SK-N-SH treated with all-trans-retinoic acid at 6 μM for 48 hours (cell line): ENCODE measurements at regions not wholly inside any gene's neighbourhood (a gene's known extent, or its start where the extent isn't known, plus 50 kb on each side); places are given as distances from the start of the nearest gene placed in this dataset.

ENCODE experiments used
- ATAC-seq: fragments of 200-7000 bp; cut with Tn5 transposase; 3 replicates; pipeline ENCODE4 v1.9.1; 2020; ENCODE audit warnings: mild to moderate bottlenecking, moderate library complexity
- ARNTL ChIP-seq: fragments of 450-650 bp; formaldehyde crosslinking; IDR thresholded peaks from 2 replicates; pipeline ENCODE4 v1.5.0; 2020; ENCODE audit warnings: low read depth, mild to moderate bottlenecking, moderate library complexity, borderline replicate concordance
- BACH2 ChIP-seq: fragments of 250-450 bp; sonication (Bioruptor Pico); IDR thresholded peaks from 2 replicates; pipeline ENCODE4 v1.9.0; 2021; ENCODE audit warnings: mild to moderate bottlenecking, borderline replicate concordance
- CSDC2 ChIP-seq: fragments of 250-450 bp; sonication (Bioruptor Pico); IDR thresholded peaks from 2 replicates; pipeline ENCODE4 v1.5.0; 2020; ENCODE audit warnings: mild to moderate bottlenecking, moderate library complexity
- ESRRG ChIP-seq: fragments of 250-450 bp; sonication (Bioruptor Pico); IDR thresholded peaks from 2 replicates; pipeline ENCODE4 v1.6.1; 2021; ENCODE audit warnings: mild to moderate bottlenecking
- GLIS3 ChIP-seq: fragments of 250-450 bp; sonication (Bioruptor Pico); IDR thresholded peaks from 2 replicates; pipeline ENCODE4 v1.5.0; 2020; ENCODE audit warnings: mild to moderate bottlenecking, moderate library complexity
- OSR1 ChIP-seq: fragments of 250-450 bp; sonication (Bioruptor Pico); IDR thresholded peaks from 2 replicates; pipeline ENCODE4 v1.8.0; 2022; ENCODE audit warnings: moderate library complexity, mild to moderate bottlenecking, inconsistent platforms
- PPARA ChIP-seq: fragments of 250-450 bp; sonication (Bioruptor Pico); IDR thresholded peaks from 2 replicates; pipeline ENCODE4 v1.5.0; 2020; ENCODE audit warnings: mild to moderate bottlenecking, borderline replicate concordance
- RARB ChIP-seq: fragments of 250-450 bp; sonication (Bioruptor Pico); IDR thresholded peaks from 2 replicates; pipeline ENCODE4 v1.8.0; 2021; ENCODE audit warnings: mild to moderate bottlenecking, moderate library complexity
- SNAI2 ChIP-seq: fragments of 250-450 bp; sonication (Bioruptor Pico); IDR thresholded peaks from 2 replicates; pipeline ENCODE4 v1.5.0; 2020; ENCODE audit warnings: mild to moderate bottlenecking, moderate library complexity
- TCF4 ChIP-seq: fragments of 250-450 bp; sonication (Bioruptor Pico); IDR thresholded peaks from 2 replicates; pipeline ENCODE4 v1.8.0; 2021; ENCODE audit warnings: mild to moderate bottlenecking, moderate library complexity, borderline replicate concordance
- TOX ChIP-seq: fragments of 250-450 bp; sonication (Bioruptor Pico); IDR thresholded peaks from 2 replicates; pipeline ENCODE4 v1.8.0; 2021; ENCODE audit warnings: mild to moderate bottlenecking, moderate library complexity, borderline replicate concordance
- ZFP3 ChIP-seq: fragments of 250-450 bp; sonication (Bioruptor Pico); IDR thresholded peaks from 2 replicates; pipeline ENCODE4 v1.5.0; 2020; ENCODE audit warnings: mild to moderate bottlenecking, moderate library complexity
- ZFP30 ChIP-seq: fragments of 450-650 bp; formaldehyde crosslinking; IDR thresholded peaks from 2 replicates; pipeline ENCODE4 v1.5.0; 2022; ENCODE audit warnings: mild to moderate bottlenecking, moderate library complexity
- ZNF565 ChIP-seq: fragments of 450-650 bp; formaldehyde crosslinking; conservative IDR thresholded peaks from 2 replicates; pipeline ENCODE4 v1.5.0; 2020; ENCODE audit warnings: low read depth, mild to moderate bottlenecking, moderate library complexity
- ZNF70 ChIP-seq: fragments of 450-650 bp; formaldehyde crosslinking; IDR thresholded peaks from 2 replicates; pipeline ENCODE4 v1.5.0; 2020; ENCODE audit warnings: mild to moderate bottlenecking, moderate library complexity
- TF ChIP-seq, protein P1 (sequence below): fragments of 250-450 bp; sonication (Bioruptor Pico); IDR thresholded peaks from 2 replicates; pipeline ENCODE4 v1.5.1; 2020; ENCODE audit warnings: low read depth, mild to moderate bottlenecking, moderate library complexity
- TF ChIP-seq, protein P2 (sequence below): fragments of 250-450 bp; sonication (Bioruptor Pico); IDR thresholded peaks from 2 replicates; pipeline ENCODE4 v1.5.0; 2020; ENCODE audit warnings: mild to moderate bottlenecking, moderate library complexity
- TF ChIP-seq, protein P3 (sequence below): fragments of 250-450 bp; sonication (Bioruptor Pico); IDR thresholded peaks from 2 replicates; pipeline ENCODE4 v1.8.0; 2021; ENCODE audit warnings: low read depth, mild to moderate bottlenecking, moderate library complexity, borderline replicate concordance
- TF ChIP-seq, protein P4 (sequence below): fragments of 250-450 bp; sonication (Bioruptor Pico); IDR thresholded peaks from 2 replicates; pipeline ENCODE4 v1.5.1; 2021; ENCODE audit warnings: mild to moderate bottlenecking, moderate library complexity
- TF ChIP-seq, protein P5 (sequence below): fragments of 250-450 bp; sonication (Bioruptor Pico); IDR thresholded peaks from 2 replicates; pipeline ENCODE4 v1.8.0; 2020; ENCODE audit warnings: mild to moderate bottlenecking, moderate library complexity, borderline replicate concordance

DNA sequence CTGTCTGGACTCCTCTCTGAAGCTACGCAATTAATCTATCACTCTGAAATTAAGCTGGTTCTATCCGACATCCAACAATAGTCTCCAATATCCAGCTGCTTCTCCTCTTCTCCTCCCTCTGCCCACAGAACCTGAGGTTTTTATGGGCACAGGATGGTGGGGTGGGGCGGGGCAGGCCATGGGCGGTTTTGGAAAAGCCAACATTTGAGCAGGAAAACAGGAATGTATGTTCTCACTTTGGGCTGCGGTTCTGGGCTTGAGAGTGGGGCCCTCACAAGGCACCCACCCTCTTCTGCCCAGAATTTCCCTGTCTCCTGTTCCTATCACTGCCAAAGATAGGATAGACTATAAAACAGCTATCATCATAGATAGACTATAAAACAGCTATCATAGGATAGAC, 1144.2 kb downstream of the EPHA7 start:
- TF ChIP-seq CSDC2 (CRISPR knock-in tag) (no peak), ZNF70 (CRISPR knock-in tag) (no peak), OSR1 (no peak)
- ATAC-seq: no peak

DNA sequence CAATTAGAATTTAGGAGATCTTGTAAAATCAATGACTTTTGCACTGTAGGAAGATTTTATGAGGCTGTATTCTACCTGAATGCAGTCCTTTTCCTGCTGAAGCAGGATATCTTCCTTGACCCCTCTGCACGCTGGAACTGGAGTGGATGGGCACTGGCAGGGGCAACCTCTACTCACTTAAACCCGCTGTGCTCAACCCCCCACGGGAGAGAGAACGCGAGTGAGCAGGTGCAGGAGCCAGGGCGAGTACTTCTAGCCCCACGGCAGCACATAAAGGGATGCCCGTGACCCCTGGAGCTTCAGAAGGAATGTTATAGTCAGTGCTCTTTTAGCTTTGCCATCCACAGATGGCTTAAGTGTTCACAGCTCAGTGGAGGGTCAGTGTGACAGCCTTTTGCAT, 1144.8 kb downstream of the EPHA7 start:
- no peak for TF ChIP-seq TCF4
- TF ChIP-seq OSR1: no peak
- TF ChIP-seq PPARA (CRISPR knock-in tag): no peak
- ATAC-seq: no peak

DNA sequence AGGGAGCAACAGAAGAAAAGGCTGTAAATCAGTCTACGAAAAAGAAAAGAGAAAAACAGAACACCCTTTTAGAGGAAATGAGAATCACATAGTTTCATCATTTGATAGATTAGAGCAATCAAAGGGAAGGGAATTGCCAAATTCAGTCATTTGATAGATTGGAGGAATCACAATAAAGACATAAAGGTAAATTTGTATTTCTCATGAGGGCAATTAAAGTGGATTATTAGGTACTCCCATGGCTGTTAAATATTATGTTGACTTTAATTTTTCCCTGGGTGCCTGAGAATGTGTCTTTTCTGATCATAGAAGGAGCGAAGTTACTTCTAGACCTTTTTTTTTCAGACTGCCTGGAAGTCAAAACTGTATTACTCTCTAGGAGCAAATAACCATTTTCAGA, 1145.7 kb downstream of the EPHA7 start:
- ATAC-seq: no peak
- TF ChIP-seq ARNTL (CRISPR knock-in tag) (no peak), CSDC2 (CRISPR knock-in tag) (no peak), ZNF70 (CRISPR knock-in tag) (no peak), RARB (CRISPR knock-in tag) (no peak), GLIS3 (CRISPR knock-in tag) (no peak), ESRRG (CRISPR knock-in tag) (no peak)
- TF ChIP-seq, protein P1, sequence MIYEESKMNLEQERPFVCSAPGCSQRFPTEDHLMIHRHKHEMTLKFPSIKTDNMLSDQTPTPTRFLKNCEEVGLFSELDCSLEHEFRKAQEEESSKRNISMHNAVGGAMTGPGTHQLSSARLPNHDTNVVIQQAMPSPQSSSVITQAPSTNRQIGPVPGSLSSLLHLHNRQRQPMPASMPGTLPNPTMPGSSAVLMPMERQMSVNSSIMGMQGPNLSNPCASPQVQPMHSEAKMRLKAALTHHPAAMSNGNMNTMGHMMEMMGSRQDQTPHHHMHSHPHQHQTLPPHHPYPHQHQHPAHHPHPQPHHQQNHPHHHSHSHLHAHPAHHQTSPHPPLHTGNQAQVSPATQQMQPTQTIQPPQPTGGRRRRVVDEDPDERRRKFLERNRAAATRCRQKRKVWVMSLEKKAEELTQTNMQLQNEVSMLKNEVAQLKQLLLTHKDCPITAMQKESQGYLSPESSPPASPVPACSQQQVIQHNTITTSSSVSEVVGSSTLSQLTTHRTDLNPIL (CRISPR knock-in tag): no peak
- TF ChIP-seq, protein P2, sequence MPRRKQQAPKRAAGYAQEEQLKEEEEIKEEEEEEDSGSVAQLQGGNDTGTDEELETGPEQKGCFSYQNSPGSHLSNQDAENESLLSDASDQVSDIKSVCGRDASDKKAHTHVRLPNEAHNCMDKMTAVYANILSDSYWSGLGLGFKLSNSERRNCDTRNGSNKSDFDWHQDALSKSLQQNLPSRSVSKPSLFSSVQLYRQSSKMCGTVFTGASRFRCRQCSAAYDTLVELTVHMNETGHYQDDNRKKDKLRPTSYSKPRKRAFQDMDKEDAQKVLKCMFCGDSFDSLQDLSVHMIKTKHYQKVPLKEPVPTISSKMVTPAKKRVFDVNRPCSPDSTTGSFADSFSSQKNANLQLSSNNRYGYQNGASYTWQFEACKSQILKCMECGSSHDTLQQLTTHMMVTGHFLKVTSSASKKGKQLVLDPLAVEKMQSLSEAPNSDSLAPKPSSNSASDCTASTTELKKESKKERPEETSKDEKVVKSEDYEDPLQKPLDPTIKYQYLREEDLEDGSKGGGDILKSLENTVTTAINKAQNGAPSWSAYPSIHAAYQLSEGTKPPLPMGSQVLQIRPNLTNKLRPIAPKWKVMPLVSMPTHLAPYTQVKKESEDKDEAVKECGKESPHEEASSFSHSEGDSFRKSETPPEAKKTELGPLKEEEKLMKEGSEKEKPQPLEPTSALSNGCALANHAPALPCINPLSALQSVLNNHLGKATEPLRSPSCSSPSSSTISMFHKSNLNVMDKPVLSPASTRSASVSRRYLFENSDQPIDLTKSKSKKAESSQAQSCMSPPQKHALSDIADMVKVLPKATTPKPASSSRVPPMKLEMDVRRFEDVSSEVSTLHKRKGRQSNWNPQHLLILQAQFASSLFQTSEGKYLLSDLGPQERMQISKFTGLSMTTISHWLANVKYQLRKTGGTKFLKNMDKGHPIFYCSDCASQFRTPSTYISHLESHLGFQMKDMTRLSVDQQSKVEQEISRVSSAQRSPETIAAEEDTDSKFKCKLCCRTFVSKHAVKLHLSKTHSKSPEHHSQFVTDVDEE (CRISPR knock-in tag): no peak

DNA sequence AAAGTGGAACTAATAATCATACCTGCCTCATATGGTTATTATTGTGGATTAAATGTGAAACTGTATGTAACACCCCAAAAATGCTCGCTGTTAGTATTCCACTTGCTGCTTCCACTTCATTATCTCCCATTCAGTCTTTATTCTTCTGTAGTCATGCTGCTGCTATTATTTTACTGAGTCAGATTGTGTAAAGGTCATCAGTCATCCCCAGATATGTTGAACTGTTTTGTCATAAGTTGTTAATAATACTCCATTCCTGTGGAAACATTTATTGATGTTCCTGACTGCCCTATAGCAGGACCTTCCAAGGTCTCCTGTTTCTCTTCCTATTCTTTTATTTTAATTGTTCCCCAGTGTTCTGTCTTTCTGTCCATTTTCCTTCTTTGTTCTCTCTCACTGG, 1148.3 kb downstream of the EPHA7 start:
- ATAC-seq: no peak
- TF ChIP-seq, protein P3, sequence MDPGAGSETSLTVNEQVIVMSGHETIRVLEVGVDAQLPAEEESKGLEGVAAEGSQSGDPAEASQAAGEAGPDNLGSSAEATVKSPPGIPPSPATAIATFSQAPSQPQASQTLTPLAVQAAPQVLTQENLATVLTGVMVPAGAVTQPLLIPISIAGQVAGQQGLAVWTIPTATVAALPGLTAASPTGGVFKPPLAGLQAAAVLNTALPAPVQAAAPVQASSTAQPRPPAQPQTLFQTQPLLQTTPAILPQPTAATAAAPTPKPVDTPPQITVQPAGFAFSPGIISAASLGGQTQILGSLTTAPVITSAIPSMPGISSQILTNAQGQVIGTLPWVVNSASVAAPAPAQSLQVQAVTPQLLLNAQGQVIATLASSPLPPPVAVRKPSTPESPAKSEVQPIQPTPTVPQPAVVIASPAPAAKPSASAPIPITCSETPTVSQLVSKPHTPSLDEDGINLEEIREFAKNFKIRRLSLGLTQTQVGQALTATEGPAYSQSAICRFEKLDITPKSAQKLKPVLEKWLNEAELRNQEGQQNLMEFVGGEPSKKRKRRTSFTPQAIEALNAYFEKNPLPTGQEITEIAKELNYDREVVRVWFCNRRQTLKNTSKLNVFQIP (CRISPR knock-in tag): no peak
- TF ChIP-seq, protein P4, sequence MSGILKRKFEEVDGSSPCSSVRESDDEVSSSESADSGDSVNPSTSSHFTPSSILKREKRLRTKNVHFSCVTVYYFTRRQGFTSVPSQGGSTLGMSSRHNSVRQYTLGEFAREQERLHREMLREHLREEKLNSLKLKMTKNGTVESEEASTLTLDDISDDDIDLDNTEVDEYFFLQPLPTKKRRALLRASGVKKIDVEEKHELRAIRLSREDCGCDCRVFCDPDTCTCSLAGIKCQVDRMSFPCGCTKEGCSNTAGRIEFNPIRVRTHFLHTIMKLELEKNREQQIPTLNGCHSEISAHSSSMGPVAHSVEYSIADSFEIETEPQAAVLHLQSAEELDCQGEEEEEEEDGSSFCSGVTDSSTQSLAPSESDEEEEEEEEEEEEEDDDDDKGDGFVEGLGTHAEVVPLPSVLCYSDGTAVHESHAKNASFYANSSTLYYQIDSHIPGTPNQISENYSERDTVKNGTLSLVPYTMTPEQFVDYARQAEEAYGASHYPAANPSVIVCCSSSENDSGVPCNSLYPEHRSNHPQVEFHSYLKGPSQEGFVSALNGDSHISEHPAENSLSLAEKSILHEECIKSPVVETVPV (CRISPR knock-in tag): no peak
- TF ChIP-seq RARB (CRISPR knock-in tag) (no peak), ARNTL (CRISPR knock-in tag) (no peak), BACH2 (CRISPR knock-in tag) (no peak), TOX (CRISPR knock-in tag) (no peak), TCF4 (no peak), ZNF565 (no peak), OSR1 (no peak), ZFP30 (CRISPR knock-in tag) (no peak), ZNF70 (CRISPR knock-in tag) (no peak), PPARA (CRISPR knock-in tag) (no peak), ESRRG (CRISPR knock-in tag) (no peak), SNAI2 (CRISPR knock-in tag) (no peak), GLIS3 (CRISPR knock-in tag) (no peak), ZFP3 (no peak)
- TF ChIP-seq, protein P5, sequence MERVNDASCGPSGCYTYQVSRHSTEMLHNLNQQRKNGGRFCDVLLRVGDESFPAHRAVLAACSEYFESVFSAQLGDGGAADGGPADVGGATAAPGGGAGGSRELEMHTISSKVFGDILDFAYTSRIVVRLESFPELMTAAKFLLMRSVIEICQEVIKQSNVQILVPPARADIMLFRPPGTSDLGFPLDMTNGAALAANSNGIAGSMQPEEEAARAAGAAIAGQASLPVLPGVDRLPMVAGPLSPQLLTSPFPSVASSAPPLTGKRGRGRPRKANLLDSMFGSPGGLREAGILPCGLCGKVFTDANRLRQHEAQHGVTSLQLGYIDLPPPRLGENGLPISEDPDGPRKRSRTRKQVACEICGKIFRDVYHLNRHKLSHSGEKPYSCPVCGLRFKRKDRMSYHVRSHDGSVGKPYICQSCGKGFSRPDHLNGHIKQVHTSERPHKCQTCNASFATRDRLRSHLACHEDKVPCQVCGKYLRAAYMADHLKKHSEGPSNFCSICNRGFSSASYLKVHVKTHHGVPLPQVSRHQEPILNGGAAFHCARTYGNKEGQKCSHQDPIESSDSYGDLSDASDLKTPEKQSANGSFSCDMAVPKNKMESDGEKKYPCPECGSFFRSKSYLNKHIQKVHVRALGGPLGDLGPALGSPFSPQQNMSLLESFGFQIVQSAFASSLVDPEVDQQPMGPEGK (CRISPR knock-in tag): no peak
- TF ChIP-seq, protein P2 (CRISPR knock-in tag): no peak
- TF ChIP-seq, protein P1 (CRISPR knock-in tag): no peak
